ENCODE measurements at regions not wholly inside any gene's neighbourhood (a gene's known extent, or its start where the extent isn't known, plus 50 kb on each side); places are given as distances from the start of the nearest gene placed in this dataset.

- Histone ChIP-seq H3K27me3 (replicated peaks in 1 of 4; ENCODE audit: control insufficient read depth in 3 of 4, extremely low read depth in 1 of 4, insufficient read depth in 3 of 4, low read length in 3 of 4) (no peaks in the 10 kb centered on the region; a peak in 1 of 7 replicates), H2BK120ac (replicated peaks; ENCODE audit: low read depth, low read length) (no peak overlapping the region), H3K79me1 (ENCODE audit: low read depth, low read length) (no peaks in the 10 kb centered on the region), H3K4me3 (ENCODE audit: extremely low read depth in 1 of 4, insufficient read depth in 2 of 4, low read depth in 3 of 4, low read length in 4 of 4) (no peak overlapping the region), H3K4ac (replicated peaks; ENCODE audit: insufficient read length, low read depth, low read length) (no peak overlapping the region), H4K91ac (replicated peaks; ENCODE audit: insufficient read length, low read length) (no peak overlapping the region), H3K4me2 (ENCODE audit: insufficient read depth in 1 of 2, low read depth in 2 of 2, low read length in 2 of 2) (no peak overlapping the region), H3K4me1 (replicated peaks in 1 of 4; ENCODE audit: control insufficient read depth in 3 of 4, insufficient read depth in 4 of 4, low read length in 3 of 4) (no peaks in the 10 kb centered on the region), H3K9ac (replicated peaks in 1 of 4; ENCODE audit: extremely low read depth in 1 of 4, low read depth in 3 of 4, low read length in 3 of 4) (no peak overlapping the region), H4K8ac (ENCODE audit: extremely low read depth, insufficient read depth, low read length) (no peak overlapping the region), H3K23ac (ENCODE audit: insufficient read length) (no peak overlapping the region), H2BK12ac (ENCODE audit: low read depth, low read length) (no peak overlapping the region), H2AFZ (ENCODE audit: low read length) (no peak overlapping the region), H2BK5ac (ENCODE audit: low read depth, low read length) (no peak overlapping the region), H3K18ac (ENCODE audit: extremely low read depth, low read length) (no peak overlapping the region), H3K14ac (ENCODE audit: insufficient read length) (no peak overlapping the region), H3K9me3 (ENCODE audit: insufficient read depth in 2 of 2, low read depth in 1 of 2, low read length in 1 of 2) (no peaks in the 10 kb centered on the region; a peak in 1 of 4 replicates), H2BK20ac (ENCODE audit: low read length) (no peak overlapping the region), H3K36me3 (ENCODE audit: control insufficient read depth in 2 of 4, insufficient read depth in 4 of 4, low read length in 3 of 4) (no peaks in the 10 kb centered on the region), H3K56ac (replicated peaks; ENCODE audit: insufficient read length, low read depth, low read length) (no peak overlapping the region), H2AK5ac (ENCODE audit: low read depth, low read length) (no peak overlapping the region), H4K5ac (ENCODE audit: insufficient read length, low read depth, low read length) (no peak overlapping the region), H3K79me2 (ENCODE audit: control insufficient read depth in 1 of 2, insufficient read depth in 2 of 2, low read length in 2 of 2) (no peaks in the 10 kb centered on the region), H4K20me1 (replicated peaks in 1 of 2; ENCODE audit: control insufficient read depth in 1 of 2, insufficient read depth in 2 of 2, low read length in 2 of 2) (no peaks in the 10 kb centered on the region), H3K27ac (ENCODE audit: low read depth, low read length) (no peak overlapping the region), H2BK15ac (ENCODE audit: low read length) (no peak overlapping the region), H3K23me2 (ENCODE audit: low read depth, low read length) (no peaks in the 10 kb centered on the region)
- no peak for FAIRE-seq
- POLR2A ChIA-PET (ENCODE audit: partially characterized antibody), result no interaction called here
- CTCF ChIA-PET (ENCODE audit: partially characterized antibody), result no interaction called here
- WGBS, 2 experiments (ENCODE audit: extremely low coverage in 1 of 2, insufficient coverage in 1 of 2, insufficient read length in 1 of 2, insufficient replicate concordance in 2 of 2, low coverage in 1 of 2, low lambda C conversion rate in 2 of 2, missing lambda C conversion rate in 1 of 2), result 92% methylated on average over 5 of the region's 5 CpGs; no CpG with 5 or more reads in 1 of the 2 experiments
- DNase-seq (ENCODE audit: low read depth in 1 of 2, low spot score in 2 of 2), result no peak
- TF ChIP-seq SRF (IDR thresholded peaks at IDR 0.05; ENCODE audit: low read depth, low read length) (no peak), CHD1 (IDR thresholded peaks at IDR 0.05; ENCODE audit: low read depth, low read length) (no peak)
Observed at GRCh38 chr22:27347951-27348350, 453.6 kb downstream of the MN1 start.

Data from H1 (cell line).